PFSK-1 (cell line): ENCODE measurements at regions not wholly inside any gene's neighbourhood (a gene's known extent, or its start where the extent isn't known, plus 50 kb on each side); places are given as distances from the start of the nearest gene placed in this dataset.

Experiments
- FOXP2 ChIP-seq: optimal IDR thresholded peaks from 2 replicates; pipeline ENCODE3; 2011; ENCODE audit warnings: borderline replicate concordance, control low read depth, inconsistent platforms; ENCODE audit not compliant: insufficient read depth; ENCODE audit errors: extremely low read length, extremely low read depth
- POLR2AphosphoS5 ChIP-seq: IDR thresholded peaks from 2 replicates; pipeline ENCODE4 v1.6.1; 2012; ENCODE audit warnings: low read depth, mild to moderate bottlenecking, control low read depth, low read length, moderate library complexity
- SIN3A ChIP-seq: IDR thresholded peaks from 2 replicates; pipeline ENCODE4 v1.6.1; 2012; ENCODE audit warnings: mild to moderate bottlenecking, low read length, moderate library complexity, borderline replicate concordance; ENCODE audit not compliant: insufficient read depth
- TAF1 ChIP-seq: IDR thresholded peaks from 2 replicates; pipeline ENCODE4 v1.6.1; 2012; ENCODE audit warnings: low read length, control low read depth, borderline replicate concordance; ENCODE audit not compliant: insufficient read depth
- TF ChIP-seq, protein P1 (sequence below), 2 experiments: IDR thresholded peaks; 2 replicates each; pipeline versions ENCODE4 v1.6.1 to v1.8.0; 2011 to 2012; ENCODE audit warnings: low read depth in 2 of 2, low read length in 2 of 2, control low read depth in 1 of 2, inconsistent platforms in 1 of 2, mild to moderate bottlenecking in 1 of 2, moderate library complexity in 1 of 2; ENCODE audit not compliant: insufficient read depth in 1 of 2

GRCh38 chr14:97543221-97543620, 746.0 kb downstream of the VRK1 start:
- TF ChIP-seq FOXP2: no peak
- TF ChIP-seq POLR2AphosphoS5: no peak
- TF ChIP-seq TAF1: no peak
- TF ChIP-seq SIN3A: no peak
- TF ChIP-seq, protein P1, sequence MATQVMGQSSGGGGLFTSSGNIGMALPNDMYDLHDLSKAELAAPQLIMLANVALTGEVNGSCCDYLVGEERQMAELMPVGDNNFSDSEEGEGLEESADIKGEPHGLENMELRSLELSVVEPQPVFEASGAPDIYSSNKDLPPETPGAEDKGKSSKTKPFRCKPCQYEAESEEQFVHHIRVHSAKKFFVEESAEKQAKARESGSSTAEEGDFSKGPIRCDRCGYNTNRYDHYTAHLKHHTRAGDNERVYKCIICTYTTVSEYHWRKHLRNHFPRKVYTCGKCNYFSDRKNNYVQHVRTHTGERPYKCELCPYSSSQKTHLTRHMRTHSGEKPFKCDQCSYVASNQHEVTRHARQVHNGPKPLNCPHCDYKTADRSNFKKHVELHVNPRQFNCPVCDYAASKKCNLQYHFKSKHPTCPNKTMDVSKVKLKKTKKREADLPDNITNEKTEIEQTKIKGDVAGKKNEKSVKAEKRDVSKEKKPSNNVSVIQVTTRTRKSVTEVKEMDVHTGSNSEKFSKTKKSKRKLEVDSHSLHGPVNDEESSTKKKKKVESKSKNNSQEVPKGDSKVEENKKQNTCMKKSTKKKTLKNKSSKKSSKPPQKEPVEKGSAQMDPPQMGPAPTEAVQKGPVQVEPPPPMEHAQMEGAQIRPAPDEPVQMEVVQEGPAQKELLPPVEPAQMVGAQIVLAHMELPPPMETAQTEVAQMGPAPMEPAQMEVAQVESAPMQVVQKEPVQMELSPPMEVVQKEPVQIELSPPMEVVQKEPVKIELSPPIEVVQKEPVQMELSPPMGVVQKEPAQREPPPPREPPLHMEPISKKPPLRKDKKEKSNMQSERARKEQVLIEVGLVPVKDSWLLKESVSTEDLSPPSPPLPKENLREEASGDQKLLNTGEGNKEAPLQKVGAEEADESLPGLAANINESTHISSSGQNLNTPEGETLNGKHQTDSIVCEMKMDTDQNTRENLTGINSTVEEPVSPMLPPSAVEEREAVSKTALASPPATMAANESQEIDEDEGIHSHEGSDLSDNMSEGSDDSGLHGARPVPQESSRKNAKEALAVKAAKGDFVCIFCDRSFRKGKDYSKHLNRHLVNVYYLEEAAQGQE (IDR thresholded peaks at IDR 0.05; ENCODE audit: insufficient read depth in 1 of 2, low read depth in 2 of 2, low read length in 2 of 2): no peak

DNA sequence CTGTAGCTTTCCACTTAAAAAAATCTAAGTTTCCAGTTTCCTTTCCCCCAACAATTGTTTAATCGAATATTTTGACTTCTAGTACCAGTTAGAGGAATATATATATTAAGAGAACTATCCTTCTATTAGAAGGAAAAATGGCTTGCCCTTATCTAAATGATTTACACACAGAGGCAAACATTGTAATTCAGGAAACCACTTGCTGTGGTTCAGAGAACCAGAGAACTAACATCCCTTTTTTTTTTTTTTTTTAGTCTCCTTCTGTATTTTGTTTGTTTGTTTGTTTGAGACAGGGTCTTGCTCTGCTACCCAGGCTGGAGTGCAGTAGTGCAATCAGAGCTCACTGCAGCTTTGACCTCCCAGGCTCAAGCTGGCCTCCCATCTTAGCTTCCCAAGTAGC, 746.6 kb downstream of the VRK1 start:
- no peak for TF ChIP-seq FOXP2
- TF ChIP-seq POLR2AphosphoS5: no peak
- TF ChIP-seq TAF1: no peak
- no peak for TF ChIP-seq SIN3A
- TF ChIP-seq, protein P1 (IDR thresholded peaks at IDR 0.05; ENCODE audit: insufficient read depth in 1 of 2, low read depth in 2 of 2, low read length in 2 of 2): no peak

DNA sequence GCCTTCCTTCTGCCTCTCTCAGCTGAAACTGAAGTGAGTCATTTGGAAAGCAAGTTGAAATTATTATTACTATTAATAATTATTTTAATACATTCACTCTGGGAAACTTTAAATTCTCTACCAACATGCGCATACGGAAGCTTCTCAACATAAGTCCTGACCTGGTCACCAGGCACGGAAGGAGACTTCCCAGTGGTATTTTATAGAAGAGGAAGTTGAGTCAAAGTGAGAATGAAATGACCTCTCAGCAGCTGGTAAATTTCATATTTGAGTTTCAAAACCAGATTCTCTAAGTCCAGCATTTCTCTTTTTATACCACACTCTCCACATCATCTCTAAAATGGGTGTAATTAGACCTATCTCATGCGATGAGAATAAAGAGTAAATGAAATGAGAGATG, 747.4 kb downstream of the VRK1 start:
- no peak for TF ChIP-seq FOXP2
- TF ChIP-seq, protein P1 (IDR thresholded peaks at IDR 0.05; ENCODE audit: insufficient read depth in 1 of 2, low read depth in 2 of 2, low read length in 2 of 2): no peak
- TF ChIP-seq TAF1: no peak
- TF ChIP-seq POLR2AphosphoS5: no peak
- no peak for TF ChIP-seq SIN3A

GRCh38 chr14:97546491-97547230, 749.5 kb downstream of the VRK1 start:
- TF ChIP-seq SIN3A (no peak), TAF1 (no peak), FOXP2 (no peak), POLR2AphosphoS5 (no peak)
- TF ChIP-seq, protein P1 (IDR thresholded peaks at IDR 0.05; ENCODE audit: insufficient read depth in 1 of 2, low read depth in 2 of 2, low read length in 2 of 2): no peak

- TF ChIP-seq FOXP2 (no peak), TAF1 (no peak), SIN3A (no peak)
Observed at GRCh38 chr14:97550463-97550862, 753.3 kb downstream of the VRK1 start.
